Endothelial cell of umbilical vein (primary cell): ENCODE measurements at regions not wholly inside any gene's neighbourhood (a gene's known extent, or its start where the extent isn't known, plus 50 kb on each side); places are given as distances from the start of the nearest gene placed in this dataset.

Source experiments
- BruUV-seq: library from RNA; stranded (reverse); fragments of 400-500 nt; replicated peaks from 2 replicates; lab custom pipeline; 2021; lab: Mats Ljungman, UMichigan
- CTCF ChIA-PET: fragments of 300-600, 350-600 bp; sonication (Branson Sonifier 250); formaldehyde crosslinking; loops from one replicate; lab custom pipeline; 2021; ENCODE audit warnings: antibody characterized with exemption, inconsistent platforms; lab: Charles Lee
- POLR2A ChIA-PET: fragments of 300-600, 350-600 bp; sonication (Branson Sonifier 250); formaldehyde crosslinking; loops from one replicate; lab custom pipeline; 2021; ENCODE audit warnings: antibody characterized with exemption, inconsistent platforms; lab: Charles Lee
- DNase-seq: peaks from one replicate; pipeline ENCODE4 v3.0.0-alpha.2; 2011; ENCODE audit warnings: low read depth, low spot score
- FAIRE-seq: peaks from 2 replicates; lab custom pipeline; 2011; peaks lifted over from hg19 to GRCh38; lab: Jason Lieb, UNC
- H2AFZ ChIP-seq: 2 replicates; pipeline ENCODE4 v1.6.0; 2012; ENCODE audit warnings: low read depth, low read length, control low read depth, inconsistent platforms
- H3K27ac ChIP-seq: 2 replicates; pipeline ENCODE4 v1.5.1; 2011; ENCODE audit warnings: low read depth, mild to moderate bottlenecking, control low read depth, low read length, moderate library complexity; ENCODE audit not compliant: insufficient read depth
- H3K27me3 ChIP-seq, 2 experiments: 2 replicates each; pipeline versions ENCODE4 v1.6.0 to v1.6.1; 2011; ENCODE audit warnings: low read length in 2 of 2, mixed read lengths in 1 of 2; ENCODE audit not compliant: control insufficient read depth in 2 of 2, insufficient read depth in 2 of 2
- H3K36me3 ChIP-seq, 2 experiments: 2 replicates in 1 of 2; 3 replicates in 1 of 2; pipeline ENCODE4 v1.5.1; 2011; ENCODE audit warnings: low read length in 2 of 2, mild to moderate bottlenecking in 1 of 2, moderate library complexity in 1 of 2; ENCODE audit not compliant: control insufficient read depth in 2 of 2, insufficient read depth in 2 of 2; ENCODE audit errors: extremely low read depth in 1 of 2
- H3K4me1 ChIP-seq: 3 replicates; pipeline ENCODE4 v1.5.1; 2011; ENCODE audit warnings: mild to moderate bottlenecking, low read length; ENCODE audit not compliant: control insufficient read depth, insufficient read depth; ENCODE audit errors: extremely low read depth
- H3K4me2 ChIP-seq: 2 replicates; pipeline ENCODE4 v1.6.1; 2011; ENCODE audit warnings: low read length, control low read depth, mixed read lengths; ENCODE audit not compliant: insufficient read depth
- H3K4me3 ChIP-seq, 3 experiments: fragments of 200-600 bp in 1 of 3; sonication (generic), shearing (Covaris generic) in 1 of 3; replicated peaks in 1 of 3; 2 replicates each; pipeline ENCODE4 v1.5.1; 2011 to 2016; ENCODE audit warnings: control low read depth in 3 of 3, low read length in 3 of 3, mild to moderate bottlenecking in 2 of 3, inconsistent platforms in 1 of 3, low read depth in 1 of 3, moderate library complexity in 1 of 3; ENCODE audit not compliant: insufficient read depth in 1 of 3
- H3K79me2 ChIP-seq: 2 replicates; pipeline ENCODE4 v1.6.0; 2012; ENCODE audit warnings: low read length, inconsistent platforms; ENCODE audit not compliant: control insufficient read depth, insufficient read depth
- H3K9ac ChIP-seq: replicated peaks from 2 replicates; pipeline ENCODE3; 2011; ENCODE audit warnings: low read length, control low read depth; ENCODE audit not compliant: insufficient read depth; ENCODE audit errors: extremely low read depth
- H3K9me1 ChIP-seq: replicated peaks from 3 replicates; pipeline ENCODE4 v1.6.0; 2011; ENCODE audit warnings: mild to moderate bottlenecking, low read length; ENCODE audit not compliant: control insufficient read depth, insufficient read depth; ENCODE audit errors: extremely low read depth
- H3K9me3 ChIP-seq: replicated peaks from 2 replicates; pipeline ENCODE4 v1.5.1; 2012; ENCODE audit warnings: low read length, inconsistent platforms; ENCODE audit not compliant: control insufficient read depth, insufficient read depth
- H4K20me1 ChIP-seq: replicated peaks from 2 replicates; pipeline ENCODE3; 2011; ENCODE audit warnings: mild to moderate bottlenecking, low read length; ENCODE audit not compliant: control insufficient read depth, insufficient read depth; ENCODE audit errors: extremely low read depth
- CTCF ChIP-seq, 2 donors: IDR thresholded peaks; 1 replicate in 1 of 2; 2 replicates in 1 of 2; pipeline ENCODE4 v1.5.1; 2011; ENCODE audit warnings: low read length in 2 of 2, mild to moderate bottlenecking in 2 of 2, moderate library complexity in 2 of 2, control low read depth in 1 of 2, inconsistent platforms in 1 of 2, low read depth in 1 of 2; ENCODE audit not compliant: insufficient read depth in 1 of 2; ENCODE audit errors: extremely low read depth in 1 of 2
- EZH2 ChIP-seq: IDR thresholded peaks from 2 replicates; pipeline ENCODE4 v1.6.1; 2012; ENCODE audit warnings: borderline replicate concordance, low read depth, mild to moderate bottlenecking, moderate library complexity, low read length, inconsistent platforms; ENCODE audit not compliant: severe bottlenecking
- FOS ChIP-seq: IDR thresholded peaks from 2 replicates; pipeline ENCODE4 v1.6.1; 2011; ENCODE audit warnings: mild to moderate bottlenecking, low read length, moderate library complexity, borderline replicate concordance; ENCODE audit not compliant: insufficient read depth
- GATA2 ChIP-seq: IDR thresholded peaks from 2 replicates; pipeline ENCODE4 v1.7.0; 2011; ENCODE audit warnings: low read depth, mild to moderate bottlenecking, moderate library complexity, mixed read lengths, low read length; ENCODE audit not compliant: insufficient read length, insufficient read depth
- JUN ChIP-seq: IDR thresholded peaks from 2 replicates; pipeline ENCODE4 v1.6.1; 2011; ENCODE audit warnings: borderline replicate concordance, low read depth; ENCODE audit not compliant: insufficient read length, insufficient read depth
- MYC ChIP-seq: IDR thresholded peaks from one replicate; pipeline ENCODE4 v1.6.1; 2011; ENCODE audit warnings: mild to moderate bottlenecking, low read depth, low read length
- POLR2A ChIP-seq: IDR thresholded peaks from 2 replicates; pipeline ENCODE4 v1.6.1; 2012; ENCODE audit warnings: low read depth, mild to moderate bottlenecking, control low read depth, low read length
- POLR2AphosphoS5 ChIP-seq: IDR thresholded peaks from 2 replicates; pipeline ENCODE4 v1.6.1; 2012; ENCODE audit warnings: low read depth, mild to moderate bottlenecking, control low read depth, low read length, moderate library complexity; ENCODE audit not compliant: insufficient read depth
- dilution Hi-C: fragments of 300-500 bp; cut with MboI; formaldehyde crosslinking; loops from one replicate; pipeline ENCODE4 v1.15.0; 2019; ENCODE audit warnings: low sequenced_read_pairs; ENCODE audit not compliant: extremely low pct_ligation_motif_present
- intact Hi-C: fragments of 100-400 bp; cut with micrococcal nuclease; formaldehyde crosslinking; loops from one replicate; pipeline ENCODE4 v1.10.0; 2022
- TF ChIP-seq, protein P1 (sequence below): IDR thresholded peaks from 2 replicates; pipeline ENCODE4 v1.6.1; 2011; ENCODE audit not compliant: insufficient read depth, insufficient read length

DNA sequence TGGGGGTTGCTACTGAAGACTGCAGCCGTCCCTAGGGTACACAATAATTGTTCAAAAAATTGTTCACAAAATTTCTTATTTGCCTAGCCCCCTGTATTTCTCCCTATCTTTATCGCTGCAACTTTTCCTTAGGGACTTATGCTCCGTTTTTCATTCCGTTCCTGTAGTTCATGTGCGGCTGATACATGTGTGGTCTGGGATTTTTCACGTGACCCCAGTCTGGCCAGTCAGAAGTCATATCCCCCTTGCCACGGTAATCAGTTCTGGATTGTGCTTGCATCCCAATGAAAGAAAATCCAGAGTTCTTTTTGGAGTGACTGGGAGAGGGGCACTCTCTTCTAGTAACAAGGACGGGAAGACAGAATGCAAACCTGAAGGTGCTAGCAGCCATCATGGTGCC, 610.7 kb upstream of the C16orf82 start:
- H3K9me1 ChIP-seq = no peaks in the 10 kb centered on the region
- no peak overlapping the region for H3K9ac ChIP-seq
- no peaks in the 10 kb centered on the region for H3K79me2 ChIP-seq
- peaks cover 2% of the 10 kb centered on the region for H3K9me3 ChIP-seq
- BruUV-seq = no TSS peak
- FAIRE-seq (no peak), DNase-seq (no peak)
- no peak overlapping the region for H3K4me2 ChIP-seq
- H3K36me3 ChIP-seq = no peaks in the 10 kb centered on the region
- H3K27me3 ChIP-seq = no peaks in the 10 kb centered on the region
- H4K20me1 ChIP-seq = no peaks in the 10 kb centered on the region
- H3K4me1 ChIP-seq = no peaks in the 10 kb centered on the region
- dilution Hi-C loops = no loop called here
- no peak overlapping the region for H2AFZ ChIP-seq
- POLR2A ChIA-PET = no interaction called here
- H3K4me3 ChIP-seq = no peak overlapping the region
- no peak overlapping the region for H3K27ac ChIP-seq
- TF ChIP-seq CTCF (IDR thresholded peaks at IDR 0.05; ENCODE audit: extremely low read depth in 1 of 2, insufficient read depth in 1 of 2, low read depth in 1 of 2, low read length in 2 of 2) = no peak
- no peak for TF ChIP-seq EZH2
- TF ChIP-seq GATA2 = no peak
- no peak for TF ChIP-seq MYC
- TF ChIP-seq, protein P1, sequence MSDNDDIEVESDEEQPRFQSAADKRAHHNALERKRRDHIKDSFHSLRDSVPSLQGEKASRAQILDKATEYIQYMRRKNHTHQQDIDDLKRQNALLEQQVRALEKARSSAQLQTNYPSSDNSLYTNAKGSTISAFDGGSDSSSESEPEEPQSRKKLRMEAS = no peak
- TF ChIP-seq POLR2A = no peak
- TF ChIP-seq JUN = no peak
- no peak for TF ChIP-seq POLR2AphosphoS5
- TF ChIP-seq FOS = no peak
- intact Hi-C loops = no loop called here
- CTCF ChIA-PET = no interaction called here
